PC-9 (cell line): ENCODE measurements at regions not wholly inside any gene's neighbourhood (a gene's known extent, or its start where the extent isn't known, plus 50 kb on each side); places are given as distances from the start of the nearest gene placed in this dataset.

Experiments
- BruUV-seq: library from RNA; stranded (reverse); fragments of 400-500 nt; replicated peaks from 2 replicates; lab custom pipeline; 2021; lab: Mats Ljungman, UMichigan
- CTCF ChIA-PET: fragments of 300-600 bp; sonication (Branson Sonifier 250); formaldehyde crosslinking; loops from one replicate; lab custom pipeline; 2022; ENCODE audit warnings: antibody characterized with exemption; lab: Charles Lee
- POLR2A ChIA-PET: fragments of 300-600 bp; sonication (Branson Sonifier 250); formaldehyde crosslinking; loops from one replicate; lab custom pipeline; 2022; ENCODE audit warnings: antibody characterized with exemption; ENCODE audit not compliant: unreplicated experiment; lab: Charles Lee
- DNase-seq, 2 experiments: peaks; one replicate each; pipeline versions ENCODE4 v3.0.0 to v3.0.0-alpha.2; 2015 to 2022; ENCODE audit warnings: mixed read lengths in 1 of 2
- H2AFZ ChIP-seq: fragments of 200-600 bp; sonication (generic); 2 replicates; pipeline ENCODE4 v1.8.1; 2017; ENCODE audit warnings: antibody characterized with exemption
- H3F3A ChIP-seq: fragments of 200-600 bp; sonication (generic); 2 replicates; pipeline ENCODE4 v1.8.1; 2017; ENCODE audit warnings: antibody characterized with exemption, mild to moderate bottlenecking, low read depth; ENCODE audit not compliant: insufficient read depth
- H3K27ac ChIP-seq: fragments of 200-600 bp; sonication (generic); 2 replicates; pipeline ENCODE4 v1.6.1; 2016; ENCODE audit warnings: mixed run types
- H3K27me3 ChIP-seq: fragments of 200-600 bp; sonication (generic); 2 replicates; pipeline ENCODE4 v1.6.1; 2016; ENCODE audit warnings: low read depth, mixed run types; ENCODE audit not compliant: insufficient read depth
- H3K36me3 ChIP-seq: fragments of 200-600 bp; sonication (generic); 2 replicates; pipeline ENCODE4 v1.6.1; 2016; ENCODE audit warnings: low read depth, mixed run types
- H3K4me1 ChIP-seq: fragments of 200-600 bp; sonication (generic); replicated peaks from 2 replicates; pipeline ENCODE4 v1.6.1; 2016; ENCODE audit warnings: mixed run types; ENCODE audit not compliant: insufficient read depth
- H3K4me2 ChIP-seq: fragments of 200-600 bp; sonication (generic); 2 replicates; pipeline ENCODE4 v1.6.1; 2017; ENCODE audit warnings: mixed run types
- H3K4me3 ChIP-seq: fragments of 200-600 bp; sonication (generic); 2 replicates; pipeline ENCODE4 v1.6.1; 2016; ENCODE audit warnings: mixed run types
- H3K79me2 ChIP-seq: fragments of 200-600 bp; sonication (generic); 2 replicates; pipeline ENCODE4 v1.6.1; 2017; ENCODE audit warnings: low read depth, mixed run types
- H3K9me2 ChIP-seq: fragments of 200-600 bp; sonication (generic); 2 replicates; pipeline ENCODE4 v1.8.1; 2017; ENCODE audit warnings: mild to moderate bottlenecking; ENCODE audit not compliant: insufficient read depth
- H3K9me3 ChIP-seq: fragments of 200-600 bp; sonication (generic); 2 replicates; pipeline ENCODE4 v1.8.1; 2016; ENCODE audit warnings: low read depth; ENCODE audit not compliant: insufficient read depth
- H4K20me1 ChIP-seq: fragments of 200-600 bp; sonication (generic); 2 replicates; pipeline ENCODE4 v1.8.1; 2017; ENCODE audit not compliant: insufficient read depth
- EZH2 ChIP-seq: fragments of 200-600 bp; sonication (generic); IDR thresholded peaks from 2 replicates; pipeline ENCODE4 v1.8.0; 2017; ENCODE audit warnings: antibody characterized with exemption, low read depth
- intact Hi-C: fragments of 100-400 bp; cut with micrococcal nuclease; formaldehyde crosslinking; loops from one replicate; pipeline ENCODE4 v1.10.0; 2022; ENCODE audit not compliant: unreplicated experiment
- TF ChIP-seq, protein P1 (sequence below): fragments of 200-600 bp; sonication (generic); conservative IDR thresholded peaks from 2 replicates; pipeline ENCODE4 v1.6.1; 2017; ENCODE audit warnings: mixed run types, antibody characterized with exemption, mild to moderate bottlenecking, moderate library complexity

DNA sequence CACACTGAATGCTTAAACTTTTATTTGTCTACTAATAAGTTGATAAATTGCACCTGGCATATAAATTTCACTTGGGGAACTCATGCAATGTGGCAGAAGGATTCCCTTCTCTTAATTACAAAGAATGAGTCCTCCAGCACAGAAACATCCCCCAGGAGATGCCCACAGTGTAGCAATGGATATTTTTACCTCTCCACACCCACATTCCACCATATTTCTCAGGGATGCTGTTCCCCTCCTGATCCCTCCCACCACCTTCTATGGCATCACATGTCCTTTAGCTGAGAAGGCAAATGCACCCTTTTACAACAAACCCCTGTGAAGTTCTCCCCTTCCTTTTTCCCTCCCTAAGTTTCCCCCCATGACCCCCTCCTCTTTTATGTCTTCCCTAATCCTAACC, 56.1 kb upstream of the UBASH3B start:
- H3K9me3 ChIP-seq = no peaks in the 10 kb centered on the region
- ChIA-PET CTCF (interaction anchor here (1.2 kb wide), 1 partner anchor 29 kb away, joined by 3 read pairs; no protein-coding TSS in a partner anchor), POLR2A (no interaction called here)
- H3K79me2 ChIP-seq = no peaks in the 10 kb centered on the region
- no peak for DNase-seq
- no peak overlapping the region for H3K4me2 ChIP-seq
- peaks cover 7% of the 10 kb centered on the region for H3F3A ChIP-seq
- H2AFZ ChIP-seq = no peak overlapping the region
- no peaks in the 10 kb centered on the region for H4K20me1 ChIP-seq
- H3K4me1 ChIP-seq = peaks cover 21% of the 10 kb centered on the region
- no peak for TF ChIP-seq EZH2
- TF ChIP-seq, protein P1, sequence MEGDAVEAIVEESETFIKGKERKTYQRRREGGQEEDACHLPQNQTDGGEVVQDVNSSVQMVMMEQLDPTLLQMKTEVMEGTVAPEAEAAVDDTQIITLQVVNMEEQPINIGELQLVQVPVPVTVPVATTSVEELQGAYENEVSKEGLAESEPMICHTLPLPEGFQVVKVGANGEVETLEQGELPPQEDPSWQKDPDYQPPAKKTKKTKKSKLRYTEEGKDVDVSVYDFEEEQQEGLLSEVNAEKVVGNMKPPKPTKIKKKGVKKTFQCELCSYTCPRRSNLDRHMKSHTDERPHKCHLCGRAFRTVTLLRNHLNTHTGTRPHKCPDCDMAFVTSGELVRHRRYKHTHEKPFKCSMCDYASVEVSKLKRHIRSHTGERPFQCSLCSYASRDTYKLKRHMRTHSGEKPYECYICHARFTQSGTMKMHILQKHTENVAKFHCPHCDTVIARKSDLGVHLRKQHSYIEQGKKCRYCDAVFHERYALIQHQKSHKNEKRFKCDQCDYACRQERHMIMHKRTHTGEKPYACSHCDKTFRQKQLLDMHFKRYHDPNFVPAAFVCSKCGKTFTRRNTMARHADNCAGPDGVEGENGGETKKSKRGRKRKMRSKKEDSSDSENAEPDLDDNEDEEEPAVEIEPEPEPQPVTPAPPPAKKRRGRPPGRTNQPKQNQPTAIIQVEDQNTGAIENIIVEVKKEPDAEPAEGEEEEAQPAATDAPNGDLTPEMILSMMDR = no peak
- no peak overlapping the region for H3K4me3 ChIP-seq
- H3K36me3 ChIP-seq = no peaks in the 10 kb centered on the region
- no TSS peak for BruUV-seq
- no peaks in the 10 kb centered on the region for H3K27me3 ChIP-seq
- no peaks in the 10 kb centered on the region for H3K9me2 ChIP-seq
- no peak overlapping the region for H3K27ac ChIP-seq
- intact Hi-C loops = no loop called here

DNA sequence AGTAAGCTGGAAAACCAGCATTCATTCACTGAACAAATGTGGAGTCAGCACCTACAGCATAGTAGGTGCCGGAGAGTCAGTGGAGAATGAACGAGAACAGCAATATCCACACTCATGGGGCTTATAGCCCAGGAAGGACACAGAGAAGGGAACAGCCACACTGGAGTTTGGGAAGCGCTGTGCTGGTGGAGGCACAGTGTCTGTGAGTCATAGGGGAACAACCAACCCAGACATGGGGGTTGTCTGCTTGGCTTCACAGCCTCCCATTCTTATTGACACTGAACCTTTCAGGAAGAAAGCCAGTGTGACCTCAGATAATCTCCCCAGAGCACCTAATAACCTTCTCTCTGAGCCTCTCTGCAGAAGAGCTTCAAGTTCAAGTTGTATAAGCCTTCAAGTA, 56.6 kb upstream of the UBASH3B start:
- Histone ChIP-seq H3K4me2 (no peak overlapping the region), H3F3A (peaks cover 7% of the 10 kb centered on the region), H4K20me1 (no peaks in the 10 kb centered on the region), H3K4me3 (no peak overlapping the region), H3K27me3 (no peaks in the 10 kb centered on the region), H3K79me2 (no peaks in the 10 kb centered on the region), H3K9me3 (no peaks in the 10 kb centered on the region), H3K9me2 (no peaks in the 10 kb centered on the region), H3K27ac (no peak overlapping the region), H2AFZ (no peak overlapping the region), H3K4me1 (peaks cover 21% of the 10 kb centered on the region), H3K36me3 (no peaks in the 10 kb centered on the region)
- intact Hi-C loops = no loop called here
- TF ChIP-seq, protein P1 = no peak
- TF ChIP-seq EZH2 = no peak
- ChIA-PET POLR2A (no interaction called here), CTCF (no interaction called here)
- no peak for DNase-seq
- no TSS peak for BruUV-seq

DNA sequence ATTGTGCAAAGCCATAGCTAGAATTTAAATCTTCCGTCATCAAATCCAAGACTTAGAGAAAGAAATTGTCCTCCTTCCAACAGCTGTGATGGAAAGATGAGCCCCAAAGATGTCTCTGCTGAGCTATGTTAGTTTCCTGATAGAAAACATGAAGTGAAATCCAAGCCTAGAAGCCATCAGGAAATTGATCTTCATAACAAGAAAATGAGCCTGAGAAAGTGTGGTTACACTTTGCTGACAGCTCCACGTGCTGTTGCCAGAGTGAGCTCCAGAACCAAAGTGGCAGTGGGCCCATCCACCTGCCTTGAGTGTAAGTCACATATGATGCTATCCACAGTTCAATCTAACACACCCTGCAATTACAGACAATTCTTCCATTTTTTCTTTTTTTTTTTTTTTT, 58.0 kb upstream of the UBASH3B start:
- Histone ChIP-seq H3K4me2 (no peak overlapping the region), H3K27me3 (no peaks in the 10 kb centered on the region), H4K20me1 (no peaks in the 10 kb centered on the region), H3K4me3 (no peak overlapping the region), H3K9me2 (no peaks in the 10 kb centered on the region), H3K27ac (no peak overlapping the region), H3F3A (peaks cover 7% of the 10 kb centered on the region), H3K79me2 (no peaks in the 10 kb centered on the region), H3K9me3 (no peaks in the 10 kb centered on the region), H3K4me1 (peaks cover 21% of the 10 kb centered on the region), H3K36me3 (no peaks in the 10 kb centered on the region), H2AFZ (no peak overlapping the region)
- TF ChIP-seq, protein P1 = no peak
- TF ChIP-seq EZH2 = no peak
- CTCF ChIA-PET = no interaction called here
- POLR2A ChIA-PET = no interaction called here
- no TSS peak for BruUV-seq
- intact Hi-C loops = no loop called here
- no peak for DNase-seq
